ENCODE measurements at regions not wholly inside any gene's neighbourhood (a gene's known extent, or its start where the extent isn't known, plus 50 kb on each side); places are given as distances from the start of the nearest gene placed in this dataset.

- TF ChIP-seq CUX1 (IDR thresholded peaks at IDR 0.05; ENCODE audit: insufficient replicate concordance, low read depth, low read length) = no peak
- TF ChIP-seq MXI1 (IDR thresholded peaks at IDR 0.05; ENCODE audit: low read depth, low read length) = no peak
- no peak for TF ChIP-seq TCF3 (IDR thresholded peaks at IDR 0.05; ENCODE audit: borderline replicate concordance, insufficient read depth, low read depth, low read length)
- TF ChIP-seq ATF7 (IDR thresholded peaks at IDR 0.05; ENCODE audit: low read depth) = peak; percentile 75
- TF ChIP-seq PRDM15 (CRISPR knock-in tag; IDR thresholded peaks at IDR 0.05) = no peak
- TF ChIP-seq TARDBP (IDR thresholded peaks at IDR 0.05; ENCODE audit: borderline replicate concordance) = no peak
- no peak for TF ChIP-seq NFYB (IDR thresholded peaks at IDR 0.05; ENCODE audit: insufficient read depth, low read depth, low read length)
- peak; percentile 35 for TF ChIP-seq SKIL (IDR thresholded peaks at IDR 0.05; ENCODE audit: low read depth, poor library complexity, severe bottlenecking)
- no peak for TF ChIP-seq RB1 (IDR thresholded peaks at IDR 0.05; ENCODE audit: borderline replicate concordance)
- TF ChIP-seq SREBF2 (IDR thresholded peaks at IDR 0.05; ENCODE audit: low read length) = no peak
- no peak for TF ChIP-seq KDM1A (IDR thresholded peaks at IDR 0.05; ENCODE audit: borderline replicate concordance)
- TF ChIP-seq FOXM1 (IDR thresholded peaks at IDR 0.05; ENCODE audit: low read depth, low read length) = no peak
- 0 out of 2 replicates have a peak, but pooled peaks have one; percentile 30 for TF ChIP-seq JUND (IDR thresholded peaks at IDR 0.05; ENCODE audit: low read depth, low read length)
- no peak for TF ChIP-seq NFIC (IDR thresholded peaks at IDR 0.05; ENCODE audit: low read depth, low read length)
- TF ChIP-seq POLR2A (IDR thresholded peaks at IDR 0.05; ENCODE audit: low read depth, low read length) = no peak
- peak; percentile 27; the same call in 1 of the 2 replicates for TF ChIP-seq ZNF217 (IDR thresholded peaks at IDR 0.05)
- TF ChIP-seq RELB (IDR thresholded peaks at IDR 0.05; ENCODE audit: low read depth) = peak; percentile 81
- TF ChIP-seq ZNF274 (IDR thresholded peaks at IDR 0.05; ENCODE audit: insufficient read depth, insufficient read length) = no peak
- peak; percentile 90 for TF ChIP-seq BMI1 (IDR thresholded peaks at IDR 0.05; ENCODE audit: borderline replicate concordance)
These were observed 541.4 kb upstream of the ATXN8OS start (continued) for GRCh38 chr13:69566104-69566716.
